ENCODE measurements at regions not wholly inside any gene's neighbourhood (a gene's known extent, or its start where the extent isn't known, plus 50 kb on each side); places are given as distances from the start of the nearest gene placed in this dataset.

DNA sequence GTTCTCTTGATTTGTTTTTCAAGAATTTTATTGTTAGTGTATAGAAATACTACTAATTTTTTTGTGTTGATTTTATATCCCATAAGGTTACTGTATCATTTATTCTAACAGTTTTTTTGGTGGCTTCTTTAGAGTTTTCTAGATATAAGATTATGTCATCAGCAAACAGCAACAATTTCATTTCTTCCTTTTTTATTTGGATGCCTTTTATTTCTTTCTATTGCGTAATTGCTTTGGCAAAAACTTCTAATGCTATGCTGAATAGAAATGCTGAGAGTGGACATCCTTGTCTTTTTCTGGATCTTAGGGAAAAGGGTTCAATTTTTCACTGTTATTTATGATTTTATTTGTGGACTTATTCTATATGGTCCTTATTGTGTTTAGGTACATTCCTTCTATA lies 298.8 kb downstream of the RPRM start:
- no peaks in the 10 kb centered on the region for H3K4me1 ChIP-seq (ENCODE audit: control insufficient read depth, extremely low read depth, insufficient read depth, low read length)
- H3K9ac ChIP-seq (ENCODE audit: insufficient read depth, low read length): no peak overlapping the region
- no peaks in the 10 kb centered on the region for H3K9me3 ChIP-seq (ENCODE audit: control insufficient read depth, insufficient read depth, low read depth, low read length)
- no peak overlapping the region for H3K4me3 ChIP-seq (replicated peaks in 1 of 4; ENCODE audit: control extremely low read depth in 1 of 4, insufficient read depth in 1 of 4, low read depth in 3 of 4, low read length in 4 of 4)
- no peaks in the 10 kb centered on the region for H3K36me3 ChIP-seq (ENCODE audit: control insufficient read depth, insufficient read depth, low read length)
- TF ChIP-seq, protein P1, sequence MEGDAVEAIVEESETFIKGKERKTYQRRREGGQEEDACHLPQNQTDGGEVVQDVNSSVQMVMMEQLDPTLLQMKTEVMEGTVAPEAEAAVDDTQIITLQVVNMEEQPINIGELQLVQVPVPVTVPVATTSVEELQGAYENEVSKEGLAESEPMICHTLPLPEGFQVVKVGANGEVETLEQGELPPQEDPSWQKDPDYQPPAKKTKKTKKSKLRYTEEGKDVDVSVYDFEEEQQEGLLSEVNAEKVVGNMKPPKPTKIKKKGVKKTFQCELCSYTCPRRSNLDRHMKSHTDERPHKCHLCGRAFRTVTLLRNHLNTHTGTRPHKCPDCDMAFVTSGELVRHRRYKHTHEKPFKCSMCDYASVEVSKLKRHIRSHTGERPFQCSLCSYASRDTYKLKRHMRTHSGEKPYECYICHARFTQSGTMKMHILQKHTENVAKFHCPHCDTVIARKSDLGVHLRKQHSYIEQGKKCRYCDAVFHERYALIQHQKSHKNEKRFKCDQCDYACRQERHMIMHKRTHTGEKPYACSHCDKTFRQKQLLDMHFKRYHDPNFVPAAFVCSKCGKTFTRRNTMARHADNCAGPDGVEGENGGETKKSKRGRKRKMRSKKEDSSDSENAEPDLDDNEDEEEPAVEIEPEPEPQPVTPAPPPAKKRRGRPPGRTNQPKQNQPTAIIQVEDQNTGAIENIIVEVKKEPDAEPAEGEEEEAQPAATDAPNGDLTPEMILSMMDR (conservative IDR thresholded peaks at IDR 0.05 in 1 of 2, IDR thresholded peaks at IDR 0.05 in 1 of 2; ENCODE audit: low read depth in 1 of 2, low read length in 2 of 2): no peak
- TF ChIP-seq EZH2 (IDR thresholded peaks at IDR 0.05; ENCODE audit: low read length, missing control alignments): no peak
- no peak overlapping the region for H3K27ac ChIP-seq (ENCODE audit: insufficient read depth, low read length)
- no peak overlapping the region for H2AFZ ChIP-seq (ENCODE audit: low read length)
- no peak for DNase-seq (ENCODE audit: low read depth in 2 of 2)
- no peak overlapping the region for H3K4me2 ChIP-seq (ENCODE audit: extremely low read depth, insufficient read depth, low read length)
- H4K20me1 ChIP-seq (ENCODE audit: control insufficient read depth, extremely low read depth, insufficient read depth, low read length): no peaks in the 10 kb centered on the region
- no peaks in the 10 kb centered on the region for H3K27me3 ChIP-seq (ENCODE audit: control insufficient read depth, insufficient read depth, low read length)
- H3K79me2 ChIP-seq (ENCODE audit: control insufficient read depth, insufficient read depth, low read length): no peaks in the 10 kb centered on the region

DNA sequence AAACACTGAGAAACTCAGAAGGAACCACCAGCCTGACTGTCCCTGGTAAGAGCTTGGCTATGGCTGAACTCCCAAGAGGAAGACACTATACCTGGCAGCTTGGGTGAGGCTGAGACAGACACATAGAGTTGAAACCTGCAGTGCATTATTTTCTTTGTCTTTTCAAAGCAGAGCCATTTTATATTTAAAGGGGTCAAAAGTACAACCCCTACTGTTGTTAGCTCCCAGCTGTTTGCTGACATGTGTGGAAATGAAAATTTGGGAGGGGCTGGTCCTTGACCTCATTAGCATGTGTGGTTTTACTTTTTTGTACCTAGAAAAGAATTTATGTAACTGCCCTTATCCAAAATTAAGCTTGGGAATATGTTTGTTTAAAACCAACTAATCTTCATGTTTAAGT lies 309.0 kb downstream of the RPRM start:
- no peak overlapping the region for H3K4me3 ChIP-seq (replicated peaks in 1 of 4; ENCODE audit: control extremely low read depth in 1 of 4, insufficient read depth in 1 of 4, low read depth in 3 of 4, low read length in 4 of 4)
- no peak overlapping the region for H3K9ac ChIP-seq (ENCODE audit: insufficient read depth, low read length)
- DNase-seq (ENCODE audit: low read depth in 2 of 2): no peak
- no peaks in the 10 kb centered on the region for H3K9me3 ChIP-seq (ENCODE audit: control insufficient read depth, insufficient read depth, low read depth, low read length)
- H3K79me2 ChIP-seq (ENCODE audit: control insufficient read depth, insufficient read depth, low read length): no peaks in the 10 kb centered on the region
- TF ChIP-seq, protein P1 (conservative IDR thresholded peaks at IDR 0.05 in 1 of 2, IDR thresholded peaks at IDR 0.05 in 1 of 2; ENCODE audit: low read depth in 1 of 2, low read length in 2 of 2): no peak
- TF ChIP-seq EZH2 (IDR thresholded peaks at IDR 0.05; ENCODE audit: low read length, missing control alignments): no peak
- H3K4me2 ChIP-seq (ENCODE audit: extremely low read depth, insufficient read depth, low read length): no peak overlapping the region
- H4K20me1 ChIP-seq (ENCODE audit: control insufficient read depth, extremely low read depth, insufficient read depth, low read length): no peaks in the 10 kb centered on the region
- H3K27ac ChIP-seq (ENCODE audit: insufficient read depth, low read length): no peak overlapping the region
- H2AFZ ChIP-seq (ENCODE audit: low read length): no peak overlapping the region
- no peaks in the 10 kb centered on the region for H3K36me3 ChIP-seq (ENCODE audit: control insufficient read depth, insufficient read depth, low read length)
- H3K27me3 ChIP-seq (ENCODE audit: control insufficient read depth, insufficient read depth, low read length): no peaks in the 10 kb centered on the region
- H3K4me1 ChIP-seq (ENCODE audit: control insufficient read depth, extremely low read depth, insufficient read depth, low read length): no peaks in the 10 kb centered on the region

DNA sequence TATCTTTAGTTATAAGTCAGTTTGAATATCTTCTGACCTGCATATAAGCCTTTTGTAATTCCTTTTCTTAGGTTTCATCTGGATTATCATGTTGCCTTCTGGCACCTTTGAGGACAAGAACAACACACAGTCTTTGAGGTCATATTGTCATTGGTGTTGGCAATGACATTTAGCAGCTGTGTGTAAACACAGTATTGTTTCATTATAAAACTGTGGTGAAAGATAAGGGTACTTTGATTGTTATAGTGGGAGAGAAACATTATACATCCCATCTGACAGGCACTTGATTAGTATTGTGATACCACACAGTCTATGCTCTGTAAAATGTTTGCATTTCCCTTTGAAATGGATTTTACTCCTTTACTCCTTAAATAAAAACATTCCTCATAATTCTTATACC lies 313.5 kb downstream of the RPRM start:
- H3K4me3 ChIP-seq (replicated peaks in 1 of 4; ENCODE audit: control extremely low read depth in 1 of 4, insufficient read depth in 1 of 4, low read depth in 3 of 4, low read length in 4 of 4): no peak overlapping the region
- H3K36me3 ChIP-seq (ENCODE audit: control insufficient read depth, insufficient read depth, low read length): no peaks in the 10 kb centered on the region
- H3K4me2 ChIP-seq (ENCODE audit: extremely low read depth, insufficient read depth, low read length): no peak overlapping the region
- H3K9me3 ChIP-seq (ENCODE audit: control insufficient read depth, insufficient read depth, low read depth, low read length): no peaks in the 10 kb centered on the region
- H4K20me1 ChIP-seq (ENCODE audit: control insufficient read depth, extremely low read depth, insufficient read depth, low read length): no peaks in the 10 kb centered on the region
- H3K4me1 ChIP-seq (ENCODE audit: control insufficient read depth, extremely low read depth, insufficient read depth, low read length): no peaks in the 10 kb centered on the region
- no peak overlapping the region for H3K9ac ChIP-seq (ENCODE audit: insufficient read depth, low read length)
- no peak overlapping the region for H2AFZ ChIP-seq (ENCODE audit: low read length)
- no peaks in the 10 kb centered on the region for H3K79me2 ChIP-seq (ENCODE audit: control insufficient read depth, insufficient read depth, low read length)
- no peak overlapping the region for H3K27ac ChIP-seq (ENCODE audit: insufficient read depth, low read length)
- H3K27me3 ChIP-seq (ENCODE audit: control insufficient read depth, insufficient read depth, low read length): no peaks in the 10 kb centered on the region
- DNase-seq (ENCODE audit: low read depth in 2 of 2): no peak
- TF ChIP-seq, protein P1 (conservative IDR thresholded peaks at IDR 0.05 in 1 of 2, IDR thresholded peaks at IDR 0.05 in 1 of 2; ENCODE audit: low read depth in 1 of 2, low read length in 2 of 2): no peak
- no peak for TF ChIP-seq EZH2 (IDR thresholded peaks at IDR 0.05; ENCODE audit: low read length, missing control alignments)

Data from fibroblast of lung (primary cell).